ENCODE measurements at regions not wholly inside any gene's neighbourhood (a gene's known extent, or its start where the extent isn't known, plus 50 kb on each side); places are given as distances from the start of the nearest gene placed in this dataset.

DNA sequence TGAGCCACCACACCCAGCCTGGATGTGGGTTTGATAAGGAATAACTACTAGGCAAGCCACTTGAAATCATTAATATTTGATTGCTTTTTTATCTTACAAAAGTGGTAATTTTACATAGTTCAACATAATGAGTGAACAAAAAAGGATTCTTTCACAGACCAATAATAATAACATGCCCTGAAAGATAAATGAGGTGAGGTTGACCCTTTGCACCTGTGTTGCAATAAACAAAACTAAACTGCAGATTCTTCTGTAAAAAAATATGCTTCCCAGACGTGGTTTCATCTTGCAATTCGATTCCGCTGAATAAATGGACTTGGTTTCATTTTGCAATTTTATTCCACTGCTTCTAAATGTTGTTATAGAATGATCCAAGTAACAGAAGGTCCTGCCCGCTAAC lies 1514.9 kb upstream of the TMEM132C start:
- H3K27ac ChIP-seq (ENCODE audit: low read depth, low read length, poor library complexity, severe bottlenecking), result no peak overlapping the region
- BruUV-seq (replicated peaks), result no TSS peak
- no peak for DNase-seq (ENCODE audit: low spot score)
- no peaks in the 10 kb centered on the region for H3K9me3 ChIP-seq (ENCODE audit: low read length)
- no peaks in the 10 kb centered on the region for H3K9me2 ChIP-seq (ENCODE audit: insufficient read depth, low read length)
- no peak overlapping the region for H3K4me2 ChIP-seq (ENCODE audit: low read length)
- no peaks in the 10 kb centered on the region for H4K20me1 ChIP-seq (ENCODE audit: insufficient read depth, low read length)
- H3K79me2 ChIP-seq (ENCODE audit: insufficient read depth, low read depth, low read length), result no peaks in the 10 kb centered on the region
- ChIA-PET POLR2A (no interaction called here), CTCF (ENCODE audit: unreplicated experiment) (no interaction called here)
- H3K4me1 ChIP-seq (ENCODE audit: insufficient read depth, low read length, poor library complexity, severe bottlenecking), result no peaks in the 10 kb centered on the region
- intact Hi-C loops (cut with micrococcal nuclease; ENCODE audit: unreplicated experiment), result no loop called here
- no peaks in the 10 kb centered on the region for H3K36me3 ChIP-seq (ENCODE audit: insufficient read depth, low read length)
- H2AFZ ChIP-seq (ENCODE audit: low read length), result no peak overlapping the region
- TF ChIP-seq, protein P1, sequence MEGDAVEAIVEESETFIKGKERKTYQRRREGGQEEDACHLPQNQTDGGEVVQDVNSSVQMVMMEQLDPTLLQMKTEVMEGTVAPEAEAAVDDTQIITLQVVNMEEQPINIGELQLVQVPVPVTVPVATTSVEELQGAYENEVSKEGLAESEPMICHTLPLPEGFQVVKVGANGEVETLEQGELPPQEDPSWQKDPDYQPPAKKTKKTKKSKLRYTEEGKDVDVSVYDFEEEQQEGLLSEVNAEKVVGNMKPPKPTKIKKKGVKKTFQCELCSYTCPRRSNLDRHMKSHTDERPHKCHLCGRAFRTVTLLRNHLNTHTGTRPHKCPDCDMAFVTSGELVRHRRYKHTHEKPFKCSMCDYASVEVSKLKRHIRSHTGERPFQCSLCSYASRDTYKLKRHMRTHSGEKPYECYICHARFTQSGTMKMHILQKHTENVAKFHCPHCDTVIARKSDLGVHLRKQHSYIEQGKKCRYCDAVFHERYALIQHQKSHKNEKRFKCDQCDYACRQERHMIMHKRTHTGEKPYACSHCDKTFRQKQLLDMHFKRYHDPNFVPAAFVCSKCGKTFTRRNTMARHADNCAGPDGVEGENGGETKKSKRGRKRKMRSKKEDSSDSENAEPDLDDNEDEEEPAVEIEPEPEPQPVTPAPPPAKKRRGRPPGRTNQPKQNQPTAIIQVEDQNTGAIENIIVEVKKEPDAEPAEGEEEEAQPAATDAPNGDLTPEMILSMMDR (conservative IDR thresholded peaks at IDR 0.05; ENCODE audit: low read length), result no peak
- no peak for TF ChIP-seq EZH2phosphoT487 (IDR thresholded peaks at IDR 0.05; ENCODE audit: borderline replicate concordance, low read depth, low read length)
- no peak overlapping the region for H3K4me3 ChIP-seq (ENCODE audit: low read depth, low read length, poor library complexity, severe bottlenecking)

DNA sequence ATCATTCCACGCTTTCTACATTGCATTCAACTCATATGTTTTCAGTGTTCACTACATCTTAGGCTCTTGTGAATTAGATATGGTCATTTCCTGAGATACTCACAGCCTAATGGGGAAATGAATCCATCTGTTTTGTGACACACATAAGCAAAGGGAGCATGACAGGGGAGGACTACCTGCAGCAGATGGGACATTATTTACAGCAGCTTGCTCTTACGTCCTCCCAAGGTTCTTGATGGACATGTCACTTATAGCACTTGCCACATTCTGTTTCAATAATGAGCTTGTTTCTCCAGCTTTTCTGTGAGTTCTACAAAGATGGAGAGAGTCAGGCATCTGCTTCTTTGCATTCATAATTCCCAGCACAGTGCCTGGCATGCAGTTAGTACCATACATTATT lies 1509.6 kb upstream of the TMEM132C start:
- Histone ChIP-seq H3K4me1 (ENCODE audit: insufficient read depth, low read length, poor library complexity, severe bottlenecking) (no peaks in the 10 kb centered on the region), H4K20me1 (ENCODE audit: insufficient read depth, low read length) (no peaks in the 10 kb centered on the region), H3K27ac (ENCODE audit: low read depth, low read length, poor library complexity, severe bottlenecking) (no peak overlapping the region), H3K79me2 (ENCODE audit: insufficient read depth, low read depth, low read length) (no peaks in the 10 kb centered on the region), H3K36me3 (ENCODE audit: insufficient read depth, low read length) (no peaks in the 10 kb centered on the region), H3K4me2 (ENCODE audit: low read length) (no peak overlapping the region), H3K9me3 (ENCODE audit: low read length) (no peaks in the 10 kb centered on the region), H2AFZ (ENCODE audit: low read length) (no peak overlapping the region), H3K4me3 (ENCODE audit: low read depth, low read length, poor library complexity, severe bottlenecking) (no peak overlapping the region), H3K9me2 (ENCODE audit: insufficient read depth, low read length) (no peaks in the 10 kb centered on the region)
- ChIA-PET POLR2A (no interaction called here), CTCF (ENCODE audit: unreplicated experiment) (no interaction called here)
- TF ChIP-seq, protein P1 (conservative IDR thresholded peaks at IDR 0.05; ENCODE audit: low read length), result no peak
- TF ChIP-seq EZH2phosphoT487 (IDR thresholded peaks at IDR 0.05; ENCODE audit: borderline replicate concordance, low read depth, low read length), result no peak
- BruUV-seq (replicated peaks), result no TSS peak
- intact Hi-C loops (cut with micrococcal nuclease; ENCODE audit: unreplicated experiment), result no loop called here
- no peak for DNase-seq (ENCODE audit: low spot score)

DNA sequence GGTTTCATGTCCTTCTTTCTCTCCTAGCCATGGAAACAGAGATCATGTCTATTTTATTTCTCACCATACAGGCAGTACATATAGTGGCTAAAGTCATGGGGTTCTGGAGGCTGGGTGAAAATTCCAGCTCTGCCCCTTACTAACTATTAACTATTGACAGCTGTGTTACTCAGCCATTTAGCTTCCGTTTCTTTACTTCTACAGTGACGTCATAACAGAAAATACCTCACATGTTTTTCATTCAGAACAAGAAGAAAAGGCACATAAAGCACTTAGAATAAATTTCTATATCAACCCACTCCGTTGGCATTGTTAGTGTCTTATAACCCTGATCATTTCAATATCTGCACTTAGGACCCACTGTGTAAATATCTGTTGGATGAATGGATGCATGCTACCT lies 1506.9 kb upstream of the TMEM132C start:
- intact Hi-C loops (cut with micrococcal nuclease; ENCODE audit: unreplicated experiment), result no loop called here
- Histone ChIP-seq H3K4me1 (ENCODE audit: insufficient read depth, low read length, poor library complexity, severe bottlenecking) (no peaks in the 10 kb centered on the region), H3K9me3 (ENCODE audit: low read length) (0 out of 2 replicates have a peak, but pooled peaks cover 5% of the 10 kb centered on the region), H3K36me3 (ENCODE audit: insufficient read depth, low read length) (no peaks in the 10 kb centered on the region), H3K4me2 (ENCODE audit: low read length) (no peak overlapping the region), H3K9me2 (ENCODE audit: insufficient read depth, low read length) (no peaks in the 10 kb centered on the region), H3K27ac (ENCODE audit: low read depth, low read length, poor library complexity, severe bottlenecking) (no peak overlapping the region), H4K20me1 (ENCODE audit: insufficient read depth, low read length) (no peaks in the 10 kb centered on the region), H3K79me2 (ENCODE audit: insufficient read depth, low read depth, low read length) (no peaks in the 10 kb centered on the region), H3K4me3 (ENCODE audit: low read depth, low read length, poor library complexity, severe bottlenecking) (no peak overlapping the region), H2AFZ (ENCODE audit: low read length) (no peak overlapping the region)
- no TSS peak for BruUV-seq (replicated peaks)
- POLR2A ChIA-PET, result interaction anchor here (0.6 kb wide), 2 partner anchors 12 to 256 kb away, joined by 4 read pairs; no protein-coding TSS in a partner anchor
- CTCF ChIA-PET (ENCODE audit: unreplicated experiment), result no interaction called here
- TF ChIP-seq, protein P1 (conservative IDR thresholded peaks at IDR 0.05; ENCODE audit: low read length), result no peak
- TF ChIP-seq EZH2phosphoT487 (IDR thresholded peaks at IDR 0.05; ENCODE audit: borderline replicate concordance, low read depth, low read length), result no peak
- no peak for DNase-seq (ENCODE audit: low spot score)
